ENCODE measurements at regions not wholly inside any gene's neighbourhood (a gene's known extent, or its start where the extent isn't known, plus 50 kb on each side); places are given as distances from the start of the nearest gene placed in this dataset.

GRCh38 chr3:20321391-20322047, 135.5 kb upstream of the SGO1 start:
- no peaks in the 10 kb centered on the region for H3K9me3 ChIP-seq
- no peaks in the 10 kb centered on the region for H3K4me1 ChIP-seq
- ChIA-PET POLR2A (no interaction called here), CTCF (no interaction called here)
- TF ChIP-seq REST (IDR thresholded peaks at IDR 0.05), result no peak
- no peak overlapping the region for H3K4me3 ChIP-seq
- no peak overlapping the region for H3K27ac ChIP-seq
- no peak for ATAC-seq
- no peak for DNase-seq (ENCODE audit: low read depth in 1 of 2, low spot score in 1 of 2)
- 54% methylated on average over 8 of the region's 8 CpGs for WGBS (ENCODE audit: missing lambda C conversion rate)
- no peak overlapping the region for H3K4me2 ChIP-seq
- no peak for FAIRE-seq

- ATAC-seq (no peak), FAIRE-seq (no peak), DNase-seq (ENCODE audit: low read depth in 1 of 2, low spot score in 1 of 2) (no peak)
- 7% methylated on average over 3 of the region's 3 CpGs for WGBS (ENCODE audit: missing lambda C conversion rate)
- TF ChIP-seq FOSB (CRISPR knock-in tag; IDR thresholded peaks at IDR 0.05) (no peak), EHF (CRISPR knock-in tag; IDR thresholded peaks at IDR 0.05) (no peak), RAD21 (conservative IDR thresholded peaks at IDR 0.05 in 1 of 2, IDR thresholded peaks at IDR 0.05 in 1 of 2) (no peak), ATOH8 (CRISPR knock-in tag; IDR thresholded peaks at IDR 0.05; ENCODE audit: low read depth) (no peak), HOXB5 (CRISPR knock-in tag; IDR thresholded peaks at IDR 0.05) (no peak), CBX2 (IDR thresholded peaks at IDR 0.05; ENCODE audit: borderline replicate concordance, low read depth) (no peak)
- no peak overlapping the region for H3K4me2 ChIP-seq
- ChIA-PET POLR2A (no interaction called here), CTCF (no interaction called here)
- H3K4me1 ChIP-seq, result no peaks in the 10 kb centered on the region
- no peak overlapping the region for H3K27ac ChIP-seq
- no peaks in the 10 kb centered on the region for H3K9me3 ChIP-seq
- no peak overlapping the region for H3K4me3 ChIP-seq
Measured at GRCh38 chr3:20320489-20320888, 134.5 kb upstream of the SGO1 start.

GRCh38 chr3:20319551-20319950, 133.5 kb upstream of the SGO1 start:
- Histone ChIP-seq H3K4me3 (no peak overlapping the region), H3K4me2 (no peak overlapping the region), H3K27ac (no peak overlapping the region), H3K9me3 (no peaks in the 10 kb centered on the region), H3K4me1 (no peaks in the 10 kb centered on the region)
- ChIA-PET CTCF (no interaction called here), POLR2A (no interaction called here)
- FAIRE-seq (no peak), ATAC-seq (no peak), DNase-seq (ENCODE audit: low read depth in 1 of 2, low spot score in 1 of 2) (no peak)
- TF ChIP-seq ZSCAN20 (CRISPR knock-in tag; IDR thresholded peaks at IDR 0.05) (no peak), ZC3H11A (IDR thresholded peaks at IDR 0.05) (no peak), TFCP2L1 (CRISPR knock-in tag; IDR thresholded peaks at IDR 0.05) (no peak), KDM5A (IDR thresholded peaks at IDR 0.05) (no peak), HDAC2 (IDR thresholded peaks at IDR 0.05) (no peak), RAD21 (conservative IDR thresholded peaks at IDR 0.05 in 1 of 2, IDR thresholded peaks at IDR 0.05 in 1 of 2) (no peak), SREBF2 (IDR thresholded peaks at IDR 0.05) (no peak), POLR2A (IDR thresholded peaks at IDR 0.05; ENCODE audit: low read length) (no peak), GATA3 (IDR thresholded peaks at IDR 0.05; ENCODE audit: borderline replicate concordance) (no peak), POLR2AphosphoS2 (conservative IDR thresholded peaks at IDR 0.05; ENCODE audit: low read length) (no peak), PBX3 (IDR thresholded peaks at IDR 0.05) (no peak), JUN (IDR thresholded peaks at IDR 0.05) (no peak), CHD2 (IDR thresholded peaks at IDR 0.05; ENCODE audit: low read length, partially characterized antibody) (no peak), ZNF302 (CRISPR knock-in tag; IDR thresholded peaks at IDR 0.05) (no peak), CHD4 (IDR thresholded peaks at IDR 0.05; ENCODE audit: borderline replicate concordance) (no peak)

Data from A549 (cell line).